ENCODE measurements at regions not wholly inside any gene's neighbourhood (a gene's known extent, or its start where the extent isn't known, plus 50 kb on each side); places are given as distances from the start of the nearest gene placed in this dataset.

- H3K9me3 Mint-ChIP-seq = no peaks in the 10 kb centered on the region
- no peak overlapping the region for H3K4me3 Mint-ChIP-seq
- no peaks in the 10 kb centered on the region for H3K4me1 Mint-ChIP-seq
- H3K27me3 Mint-ChIP-seq = peaks cover 4% of the 10 kb centered on the region
- ChIA-PET POLR2A (no interaction called here), CTCF (interaction anchor here (0.8 kb wide), 1 partner anchor 415 kb away, joined by 3 read pairs; no protein-coding TSS in a partner anchor)
- DNase-seq = no peak
- no peaks in the 10 kb centered on the region for H3K36me3 Mint-ChIP-seq (ENCODE audit: low read depth)
- no peak overlapping the region for H3K27ac Mint-ChIP-seq
These were observed 69.8 kb downstream of the CD83 start for GRCh38 chr6:14187406-14187805.

GRCh38 chr6:14189074-14189473, 71.5 kb downstream of the CD83 start:
- Mint-ChIP-seq H3K27me3 (peaks cover 7% of the 10 kb centered on the region), H3K4me3 (no peak overlapping the region), H3K9me3 (no peaks in the 10 kb centered on the region), H3K27ac (no peak overlapping the region), H3K4me1 (no peaks in the 10 kb centered on the region), H3K36me3 (ENCODE audit: low read depth) (no peaks in the 10 kb centered on the region)
- ChIA-PET CTCF (no interaction called here), POLR2A (no interaction called here)
- no peak for DNase-seq

GRCh38 chr6:14190191-14190928, 72.8 kb downstream of the CD83 start:
- no peaks in the 10 kb centered on the region for H3K36me3 Mint-ChIP-seq (ENCODE audit: low read depth)
- DNase-seq = no peak
- CTCF ChIA-PET = no interaction called here

DNA sequence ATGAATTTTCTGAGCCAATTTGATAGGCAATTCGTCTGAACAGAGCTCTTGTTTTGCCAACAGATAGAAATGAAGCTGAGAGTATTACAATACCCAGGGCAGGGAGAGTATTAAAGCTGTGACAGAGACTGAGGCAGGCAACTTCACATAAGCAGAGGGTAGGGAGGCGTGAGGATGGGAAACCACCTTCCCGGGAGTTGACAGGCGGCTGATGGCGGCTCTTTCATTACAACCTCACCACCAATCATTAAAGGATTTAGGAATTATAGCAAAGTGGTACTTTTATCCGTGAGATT, 73.3 kb downstream of the CD83 start:
- no peak overlapping the region for H3K27ac Mint-ChIP-seq
- ChIA-PET POLR2A (no interaction called here), CTCF (no interaction called here)
- peaks cover 11% of the 10 kb centered on the region for H3K27me3 Mint-ChIP-seq
- H3K36me3 Mint-ChIP-seq (ENCODE audit: low read depth) = no peaks in the 10 kb centered on the region
- H3K4me1 Mint-ChIP-seq = no peaks in the 10 kb centered on the region
- no peak overlapping the region for H3K4me3 Mint-ChIP-seq
- no peaks in the 10 kb centered on the region for H3K9me3 Mint-ChIP-seq
- no peak for DNase-seq

More at GRCh38 chr6:14190191-14190928, 72.8 kb downstream of the CD83 start:
- Mint-ChIP-seq H3K27ac (no peak overlapping the region), H3K4me3 (no peak overlapping the region), H3K9me3 (no peaks in the 10 kb centered on the region), H3K4me1 (no peaks in the 10 kb centered on the region), H3K27me3 (peaks cover 11% of the 10 kb centered on the region)
- POLR2A ChIA-PET = no interaction called here

DNA sequence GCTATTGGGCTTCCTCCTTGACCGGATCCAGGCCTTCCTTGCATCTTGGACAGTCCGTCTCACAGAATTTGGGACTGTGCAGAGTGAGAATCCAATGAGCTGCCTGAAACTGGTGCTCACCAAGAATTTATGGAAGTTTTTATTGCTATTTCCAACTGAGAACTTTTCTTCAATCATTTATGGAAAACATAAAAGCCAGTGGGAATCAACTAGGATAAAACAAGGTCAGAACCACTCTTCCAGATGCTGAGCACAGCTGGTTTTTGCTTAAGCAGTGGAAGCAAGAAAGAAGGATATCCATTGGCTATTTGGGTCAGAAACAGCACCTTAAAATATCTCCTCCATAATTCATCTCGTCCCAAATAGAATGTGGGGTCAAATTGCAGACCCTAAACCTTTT, 74.2 kb downstream of the CD83 start:
- no peak overlapping the region for H3K27ac Mint-ChIP-seq
- peaks cover 11% of the 10 kb centered on the region for H3K27me3 Mint-ChIP-seq
- no peaks in the 10 kb centered on the region for H3K9me3 Mint-ChIP-seq
- no peaks in the 10 kb centered on the region for H3K4me1 Mint-ChIP-seq
- ChIA-PET CTCF (no interaction called here), POLR2A (no interaction called here)
- H3K36me3 Mint-ChIP-seq (ENCODE audit: low read depth) = no peaks in the 10 kb centered on the region
- no peak for DNase-seq
- no peak overlapping the region for H3K4me3 Mint-ChIP-seq

GRCh38 chr6:14192216-14192788, 74.7 kb downstream of the CD83 start:
- ChIA-PET CTCF (no interaction called here), POLR2A (no interaction called here)
- Mint-ChIP-seq H3K27ac (no peak overlapping the region), H3K9me3 (no peaks in the 10 kb centered on the region), H3K4me1 (peaks cover 1% of the 10 kb centered on the region), H3K36me3 (ENCODE audit: low read depth) (no peaks in the 10 kb centered on the region), H3K27me3 (peaks cover 11% of the 10 kb centered on the region), H3K4me3 (no peak overlapping the region)
- DNase-seq = no peak

DNA sequence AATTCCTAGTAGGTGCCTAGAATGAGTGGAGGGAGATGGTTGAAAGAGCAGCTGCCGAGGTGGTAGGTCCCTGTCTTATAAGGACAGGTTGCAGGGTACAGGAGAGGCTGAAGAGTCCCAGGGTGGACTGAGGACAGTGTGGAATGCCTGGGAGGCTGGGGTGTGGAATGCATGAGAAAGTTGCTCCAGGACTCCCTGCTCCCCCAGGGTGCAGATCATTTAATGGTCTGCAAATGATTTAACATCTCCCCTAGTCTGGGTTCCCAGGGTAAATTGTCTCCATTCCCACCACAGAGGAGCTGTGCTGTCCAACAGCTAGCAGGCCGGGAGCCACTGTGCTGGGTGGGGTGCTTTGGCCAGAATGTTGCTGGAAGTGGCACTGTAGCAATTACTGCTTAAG, 76.0 kb downstream of the CD83 start:
- H3K36me3 Mint-ChIP-seq (ENCODE audit: low read depth) = no peaks in the 10 kb centered on the region
- H3K4me3 Mint-ChIP-seq = no peak overlapping the region
- peaks cover 11% of the 10 kb centered on the region for H3K27me3 Mint-ChIP-seq
- POLR2A ChIA-PET = no interaction called here
- DNase-seq = no peak
- H3K27ac Mint-ChIP-seq = no peak overlapping the region
- CTCF ChIA-PET = no interaction called here
- no peaks in the 10 kb centered on the region for H3K9me3 Mint-ChIP-seq
- H3K4me1 Mint-ChIP-seq = peaks cover 1% of the 10 kb centered on the region

DNA sequence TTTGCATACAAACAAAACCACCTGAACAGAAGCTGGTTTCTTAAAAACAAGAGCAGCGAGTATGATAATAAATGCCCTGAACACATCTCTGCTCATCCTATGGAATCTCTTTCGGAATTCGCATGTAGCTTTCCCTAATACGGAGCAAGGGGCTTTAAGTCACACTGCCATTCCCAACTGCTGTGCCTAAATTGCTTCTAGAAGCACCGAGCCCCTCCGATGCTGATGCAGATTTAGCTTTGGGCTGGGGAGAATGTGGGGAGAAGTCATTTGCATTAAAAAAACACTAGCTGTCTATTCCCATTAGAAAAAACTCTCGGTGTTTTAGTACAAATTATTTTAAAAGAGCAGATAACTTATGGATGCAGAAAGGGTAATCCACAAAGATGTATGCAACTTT, 76.9 kb downstream of the CD83 start:
- ChIA-PET POLR2A (interaction anchor here (1.0 kb wide), 1 partner anchor 12 kb away, joined by 4 read pairs; no protein-coding TSS in a partner anchor), CTCF (no interaction called here)
- DNase-seq = no peak
- no peaks in the 10 kb centered on the region for H3K36me3 Mint-ChIP-seq (ENCODE audit: low read depth)
- no peaks in the 10 kb centered on the region for H3K9me3 Mint-ChIP-seq
- H3K27ac Mint-ChIP-seq = no peak overlapping the region
- no peak overlapping the region for H3K4me3 Mint-ChIP-seq
- H3K4me1 Mint-ChIP-seq = peaks cover 1% of the 10 kb centered on the region
- peaks cover 11% of the 10 kb centered on the region for H3K27me3 Mint-ChIP-seq

GRCh38 chr6:14194976-14195375, 77.4 kb downstream of the CD83 start:
- DNase-seq = no peak
- Mint-ChIP-seq H3K9me3 (no peaks in the 10 kb centered on the region), H3K27me3 (peaks cover 11% of the 10 kb centered on the region), H3K36me3 (ENCODE audit: low read depth) (no peaks in the 10 kb centered on the region), H3K4me1 (peaks cover 1% of the 10 kb centered on the region), H3K27ac (no peak overlapping the region), H3K4me3 (no peak overlapping the region)
- POLR2A ChIA-PET = interaction anchor here (1.0 kb wide), 1 partner anchor 13 kb away, joined by 4 read pairs; no protein-coding TSS in a partner anchor
- CTCF ChIA-PET = no interaction called here

- POLR2A ChIA-PET = no interaction called here
- peaks cover 7% of the 10 kb centered on the region for H3K27me3 Mint-ChIP-seq
- H3K36me3 Mint-ChIP-seq (ENCODE audit: low read depth) = no peaks in the 10 kb centered on the region
- no peaks in the 10 kb centered on the region for H3K9me3 Mint-ChIP-seq
- H3K4me3 Mint-ChIP-seq = no peak overlapping the region
- CTCF ChIA-PET = no interaction called here
- H3K27ac Mint-ChIP-seq = no peak overlapping the region
- H3K4me1 Mint-ChIP-seq = peaks cover 1% of the 10 kb centered on the region
- DNase-seq = no peak
These were observed 78.5 kb downstream of the CD83 start for GRCh38 chr6:14196026-14196425.

DNA sequence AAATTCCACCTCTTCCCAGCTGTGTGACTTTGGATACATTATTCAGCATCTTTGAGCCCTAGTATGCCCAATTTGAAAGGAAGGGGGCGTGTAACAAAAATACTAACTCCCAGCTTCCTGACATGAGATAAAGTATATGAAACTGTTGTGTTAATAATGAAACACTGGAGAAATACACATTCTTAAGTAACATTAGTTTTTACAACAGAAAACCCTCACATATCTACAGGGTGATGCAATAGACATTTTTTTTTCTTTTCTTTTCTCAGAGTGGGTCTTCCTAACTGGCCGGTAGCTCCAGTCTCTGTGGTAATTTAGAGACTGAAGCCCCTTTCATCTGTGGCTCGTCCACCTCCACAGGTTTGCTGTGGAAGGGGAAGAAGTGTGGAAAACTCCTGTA, 79.5 kb downstream of the CD83 start:
- Mint-ChIP-seq H3K27ac (no peak overlapping the region), H3K4me1 (peaks cover 1% of the 10 kb centered on the region), H3K4me3 (no peak overlapping the region), H3K9me3 (no peaks in the 10 kb centered on the region), H3K36me3 (ENCODE audit: low read depth) (no peaks in the 10 kb centered on the region), H3K27me3 (peaks cover 7% of the 10 kb centered on the region)
- DNase-seq = no peak
- CTCF ChIA-PET = no interaction called here
- POLR2A ChIA-PET = no interaction called here

- Mint-ChIP-seq H3K36me3 (ENCODE audit: low read depth) (no peaks in the 10 kb centered on the region), H3K9me3 (no peaks in the 10 kb centered on the region), H3K4me1 (peaks cover 1% of the 10 kb centered on the region), H3K4me3 (no peak overlapping the region), H3K27ac (no peak overlapping the region), H3K27me3 (peaks cover 2% of the 10 kb centered on the region)
- CTCF ChIA-PET = no interaction called here
- no peak for DNase-seq
- POLR2A ChIA-PET = no interaction called here
These were observed 82.5 kb downstream of the CD83 start for GRCh38 chr6:14200047-14200446.

- Mint-ChIP-seq H3K27ac (no peak overlapping the region), H3K27me3 (no peaks in the 10 kb centered on the region)
These were observed 85.4 kb downstream of the CD83 start for GRCh38 chr6:14202947-14203346.

DNA sequence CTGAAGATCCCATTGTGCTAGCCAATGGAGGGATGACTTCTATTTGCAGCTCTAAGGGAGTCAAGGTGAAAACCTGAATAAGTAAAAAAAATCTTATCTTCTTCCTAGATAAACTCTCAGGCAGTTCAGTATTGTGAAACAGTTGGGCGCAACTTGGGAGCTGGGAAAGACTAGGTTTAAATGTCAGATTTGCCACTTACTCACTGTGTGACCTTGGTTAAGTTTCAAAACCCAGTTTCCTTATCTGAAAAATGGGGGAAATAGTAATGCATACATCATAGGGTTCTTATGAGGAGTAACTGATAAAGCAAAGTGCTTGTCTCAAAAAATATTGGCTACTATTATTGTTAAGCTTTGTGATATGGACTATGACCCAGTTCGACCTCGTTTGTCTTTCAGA, 88.8 kb downstream of the CD83 start:
- no peak for DNase-seq
- H3K4me3 Mint-ChIP-seq = no peak overlapping the region
- POLR2A ChIA-PET = no interaction called here
- no peaks in the 10 kb centered on the region for H3K27me3 Mint-ChIP-seq
- no peaks in the 10 kb centered on the region for H3K36me3 Mint-ChIP-seq (ENCODE audit: low read depth)
- H3K9me3 Mint-ChIP-seq = no peaks in the 10 kb centered on the region
- CTCF ChIA-PET = interaction anchor here (0.6 kb wide), 1 partner anchor 91 kb away, joined by 4 read pairs; no protein-coding TSS in a partner anchor
- H3K4me1 Mint-ChIP-seq = peaks cover 8% of the 10 kb centered on the region
- H3K27ac Mint-ChIP-seq = no peak overlapping the region

More at GRCh38 chr6:14202947-14203346, 85.4 kb downstream of the CD83 start:
- Mint-ChIP-seq H3K36me3 (ENCODE audit: low read depth) (no peaks in the 10 kb centered on the region), H3K4me3 (no peak overlapping the region), H3K9me3 (no peaks in the 10 kb centered on the region), H3K4me1 (no peaks in the 10 kb centered on the region)
- ChIA-PET CTCF (no interaction called here), POLR2A (no interaction called here)
- no peak for DNase-seq

All from activated CD4-positive, alpha-beta memory T cell treated with anti-CD3 and anti-CD28 coated beads, Interleukin-2, amount 10 ng/mL, durations not matched to agents 7 days and 5 days (primary cell).